GM21447 (cell line): ENCODE measurements at regions not wholly inside any gene's neighbourhood (a gene's known extent, or its start where the extent isn't known, plus 50 kb on each side); places are given as distances from the start of the nearest gene placed in this dataset.
"Not testable (repeated sequence)": the region's sequence is repeated elsewhere in the genome, so short reads cannot be mapped to it uniquely, and the experiment has no call there.

ENCODE experiments used
- ATAC-seq: cut with Tn5 transposase; IDR thresholded peaks from one replicate; pipeline ENCODE4 v1.9.1; 2021; ENCODE audit not compliant: unreplicated experiment

- not testable (repeated sequence) for ATAC-seq
Observed at GRCh38 chr4:9604031-9604892, 160.0 kb downstream of the DEFB131A start.

- ATAC-seq: not testable (repeated sequence)
Observed at GRCh38 chr4:9604893-9605190, 160.6 kb downstream of the DEFB131A start.

GRCh38 chr4:9608300-9608699, 164.1 kb downstream of the DEFB131A start:
- no peak for ATAC-seq

- not testable (repeated sequence) for ATAC-seq
Observed at GRCh38 chr4:9610321-9610720, 166.1 kb downstream of the DEFB131A start.

GRCh38 chr4:9611101-9611500, 166.9 kb downstream of the DEFB131A start:
- ATAC-seq: no peak

- ATAC-seq: not testable (repeated sequence)
Observed at GRCh38 chr4:9636411-9636810, 145.0 kb upstream of the DRD5 start.

- not testable (repeated sequence) for ATAC-seq
Observed at GRCh38 chr4:9659678-9660077, 121.8 kb upstream of the DRD5 start.

GRCh38 chr4:9660955-9661354, 120.5 kb upstream of the DRD5 start:
- ATAC-seq: not testable (repeated sequence)

- not testable (repeated sequence) for ATAC-seq
Observed at GRCh38 chr4:9670725-9671124, 110.7 kb upstream of the DRD5 start.

- not testable (repeated sequence) for ATAC-seq
Observed at GRCh38 chr4:9677357-9677756, 104.1 kb upstream of the DRD5 start.

- no peak for ATAC-seq
Observed at GRCh38 chr4:9679704-9680478, 101.5 kb upstream of the DRD5 start.

- not testable (repeated sequence) for ATAC-seq
Observed at GRCh38 chr4:9683174-9683573, 98.3 kb upstream of the DRD5 start.

GRCh38 chr4:9685016-9685415, 96.4 kb upstream of the DRD5 start:
- not testable (repeated sequence) for ATAC-seq

- no peak for ATAC-seq
Observed at GRCh38 chr4:9685692-9686091, 95.7 kb upstream of the DRD5 start.

- ATAC-seq: not testable (repeated sequence)
Observed at GRCh38 chr4:9690636-9691237, 90.7 kb upstream of the DRD5 start.

GRCh38 chr4:9691238-9692065, 90.0 kb upstream of the DRD5 start:
- ATAC-seq: peak; percentile 100

- ATAC-seq: not testable (repeated sequence)
Observed at GRCh38 chr4:9692791-9693491, 88.5 kb upstream of the DRD5 start.

- ATAC-seq: not testable (repeated sequence)
Observed at GRCh38 chr4:9694403-9694802, 87.0 kb upstream of the DRD5 start.

GRCh38 chr4:9695994-9696393, 85.4 kb upstream of the DRD5 start:
- not testable (repeated sequence) for ATAC-seq

- not testable (repeated sequence) for ATAC-seq
Observed at GRCh38 chr4:9696561-9696960, 84.9 kb upstream of the DRD5 start.
